H1 (cell line): ENCODE measurements at regions not wholly inside any gene's neighbourhood (a gene's known extent, or its start where the extent isn't known, plus 50 kb on each side); places are given as distances from the start of the nearest gene placed in this dataset.

Experiments used
- POLR2AphosphoS5 ChIP-seq: IDR thresholded peaks from 2 replicates; pipeline ENCODE4 v1.6.1; 2011; ENCODE audit warnings: low read depth, low read length

DNA sequence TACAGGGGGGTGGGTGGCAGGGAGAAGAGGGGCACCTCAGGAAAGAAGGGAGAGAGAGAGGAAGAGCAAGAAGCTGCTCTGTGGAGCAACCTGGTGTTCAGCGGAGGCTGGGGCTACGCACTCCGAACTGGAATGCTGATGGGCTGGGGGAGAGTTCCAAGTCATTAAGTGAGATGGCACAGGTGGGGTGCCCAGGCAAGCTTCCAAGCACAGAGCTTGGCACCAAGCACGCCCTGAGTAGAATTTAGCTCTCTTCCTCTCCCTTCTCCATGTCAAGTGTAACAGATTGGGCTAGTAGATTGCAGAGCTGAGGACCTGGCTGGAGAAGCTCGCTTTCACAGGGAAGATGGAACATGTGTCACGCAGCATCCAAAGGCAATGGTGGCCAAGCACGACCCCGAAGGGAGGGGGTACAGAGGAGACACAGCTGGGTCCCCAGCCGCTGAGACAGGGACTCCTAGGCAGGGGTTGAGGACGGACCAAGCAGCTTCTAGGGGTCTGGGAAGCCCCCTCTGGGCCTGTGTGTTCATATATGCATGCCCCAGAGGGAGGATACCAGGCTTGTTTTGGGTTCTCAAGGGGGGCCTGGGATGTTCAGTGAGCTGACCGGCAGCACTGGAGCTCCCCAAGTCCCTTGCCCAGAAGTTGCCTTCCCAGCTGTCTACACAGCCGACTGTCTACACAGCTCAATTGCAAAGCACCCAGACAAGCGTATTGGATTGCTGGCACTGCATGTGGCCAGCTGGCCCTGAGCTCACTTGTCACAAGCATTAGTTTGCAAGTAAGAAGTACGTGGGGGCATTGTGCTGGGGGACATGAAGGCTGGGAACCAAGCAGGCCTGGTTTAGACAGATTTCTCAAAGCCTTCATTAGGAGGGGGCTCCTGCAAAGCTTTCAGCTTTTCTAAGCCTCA, 247.8 kb downstream of the ENGASE start (continued):
- no peak for TF ChIP-seq POLR2AphosphoS5
